Stimulated activated CD4-positive, alpha-beta T cell treated with anti-CD3 and anti-CD28 coated beads, Interleukin-15, amount 100 ng/mL, for 48 hours (primary cell): ENCODE measurements at regions not wholly inside any gene's neighbourhood (a gene's known extent, or its start where the extent isn't known, plus 50 kb on each side); places are given as distances from the start of the nearest gene placed in this dataset.
"Not testable (repeated sequence)": the region's sequence is repeated elsewhere in the genome, so short reads cannot be mapped to it uniquely, and the experiment has no call there.

ENCODE experiments used
- DNase-seq, 2 donors: peaks; one replicate each; pipeline ENCODE4 v3.0.0-alpha.2; 2020; ENCODE audit warnings: low read depth in 2 of 2

- DNase-seq: not testable (repeated sequence)
Observed at GRCh38 chr3:168779970-168780645, 684.4 kb upstream of the GOLIM4 start.

- DNase-seq: no peak
Observed at GRCh38 chr3:168753724-168754123, 658.0 kb upstream of the GOLIM4 start.

- no peak for DNase-seq
Observed at GRCh38 chr3:168752339-168752738, 656.6 kb upstream of the GOLIM4 start.

- DNase-seq: no peak
Observed at GRCh38 chr3:168747697-168748096, 652.0 kb upstream of the GOLIM4 start.

GRCh38 chr3:168738527-168739325 is 643.0 kb upstream of the GOLIM4 start:
- no peak for DNase-seq

- no peak for DNase-seq
Observed at GRCh38 chr3:168736202-168736601, 640.5 kb upstream of the GOLIM4 start.

- no peak for DNase-seq
Observed at GRCh38 chr3:168730073-168730472, 634.3 kb upstream of the GOLIM4 start.

- no peak for DNase-seq
Observed at GRCh38 chr3:168722091-168722490, 626.4 kb upstream of the GOLIM4 start.

GRCh38 chr3:168714609-168715240 is 619.0 kb upstream of the GOLIM4 start:
- DNase-seq: no peak

GRCh38 chr3:168709073-168709472 is 613.3 kb upstream of the GOLIM4 start:
- DNase-seq: no peak

GRCh38 chr3:168707900-168708299 is 612.2 kb upstream of the GOLIM4 start:
- no peak for DNase-seq

- no peak for DNase-seq
Observed at GRCh38 chr3:168705412-168705811, 609.7 kb upstream of the GOLIM4 start.

- DNase-seq: no peak
Observed at GRCh38 chr3:168696051-168696450, 600.3 kb upstream of the GOLIM4 start.

GRCh38 chr3:168693870-168694269 is 598.1 kb upstream of the GOLIM4 start:
- DNase-seq: no peak

GRCh38 chr3:168688267-168688666 is 592.5 kb upstream of the GOLIM4 start:
- DNase-seq: no peak

GRCh38 chr3:168684519-168684918 is 588.8 kb upstream of the GOLIM4 start:
- DNase-seq: no peak

- no peak for DNase-seq
Observed at GRCh38 chr3:168678730-168679129, 583.0 kb upstream of the GOLIM4 start.

- no peak for DNase-seq
Observed at GRCh38 chr3:168671091-168671490, 575.4 kb upstream of the GOLIM4 start.

GRCh38 chr3:168660879-168661657 is 565.3 kb upstream of the GOLIM4 start:
- not testable (repeated sequence) for DNase-seq

GRCh38 chr3:168659015-168659414 is 563.3 kb upstream of the GOLIM4 start:
- no peak for DNase-seq

GRCh38 chr3:168655611-168656010 is 559.9 kb upstream of the GOLIM4 start:
- DNase-seq: no peak

- no peak for DNase-seq
Observed at GRCh38 chr3:168654700-168655099, 559.0 kb upstream of the GOLIM4 start.
